GM12892 (cell line): ENCODE measurements at regions not wholly inside any gene's neighbourhood (a gene's known extent, or its start where the extent isn't known, plus 50 kb on each side); places are given as distances from the start of the nearest gene placed in this dataset.

Experiments
- DNase-seq: peaks from one replicate; pipeline ENCODE4 v3.0.0; 2011; ENCODE audit not compliant: insufficient read length
- FAIRE-seq: peaks from 2 replicates; lab custom pipeline; 2011; peaks lifted over from hg19 to GRCh38; lab: Jason Lieb, UNC
- POLR2A ChIP-seq: IDR thresholded peaks from 2 replicates; pipeline ENCODE4 v1.6.1; 2011; ENCODE audit warnings: low read depth, low read length, control low read depth
- POLR2AphosphoS5 ChIP-seq: IDR thresholded peaks from 2 replicates; pipeline ENCODE4 v1.6.1; 2011; ENCODE audit warnings: low read depth, low read length, control low read depth
- TAF1 ChIP-seq: IDR thresholded peaks from 2 replicates; pipeline ENCODE4 v1.6.1; 2011; ENCODE audit warnings: low read depth, mild to moderate bottlenecking, control low read depth, low read length, borderline replicate concordance

DNA sequence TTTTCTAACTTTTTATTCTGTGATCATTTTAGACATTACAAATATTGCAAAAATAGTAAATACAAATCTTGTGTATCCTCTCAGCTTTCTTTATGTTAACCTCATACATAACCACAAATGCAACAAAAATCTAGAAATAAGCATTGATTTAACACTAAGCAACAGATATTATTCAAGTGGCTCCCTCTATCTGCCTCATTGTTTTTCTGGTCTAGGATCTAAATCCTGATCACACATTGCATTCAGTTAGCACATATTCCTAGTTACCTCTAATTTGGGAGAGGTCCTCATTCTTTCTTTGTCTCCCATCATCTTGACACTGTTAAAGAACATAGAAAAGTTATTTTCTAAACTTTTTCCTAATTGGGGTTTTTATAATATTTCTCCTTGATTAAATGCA is 1126.0 kb downstream of the ROBO2 start:
- FAIRE-seq (no peak), DNase-seq (no peak)
- no peak for TF ChIP-seq TAF1
- no peak for TF ChIP-seq POLR2AphosphoS5
- no peak for TF ChIP-seq POLR2A

- no peak for FAIRE-seq
- DNase-seq = no peak
- TF ChIP-seq POLR2AphosphoS5 (no peak), POLR2A (no peak), TAF1 (no peak)
Observed at GRCh38 chr3:78174821-78175220, 1134.9 kb downstream of the ROBO2 start.

- FAIRE-seq = no peak
- TF ChIP-seq POLR2AphosphoS5 (no peak), POLR2A (no peak), TAF1 (no peak)
- DNase-seq = no peak
Observed at GRCh38 chr3:78176869-78177268, 1137.0 kb downstream of the ROBO2 start.

- no peak for TF ChIP-seq TAF1
- DNase-seq (no peak), FAIRE-seq (no peak)
Observed at GRCh38 chr3:78177780-78178179, 1137.9 kb downstream of the ROBO2 start.

GRCh38 chr3:78178209-78178608 is 1138.3 kb downstream of the ROBO2 start:
- FAIRE-seq = no peak
- DNase-seq = no peak
- TF ChIP-seq POLR2AphosphoS5 = no peak
- no peak for TF ChIP-seq POLR2A
- TF ChIP-seq TAF1 = no peak

DNA sequence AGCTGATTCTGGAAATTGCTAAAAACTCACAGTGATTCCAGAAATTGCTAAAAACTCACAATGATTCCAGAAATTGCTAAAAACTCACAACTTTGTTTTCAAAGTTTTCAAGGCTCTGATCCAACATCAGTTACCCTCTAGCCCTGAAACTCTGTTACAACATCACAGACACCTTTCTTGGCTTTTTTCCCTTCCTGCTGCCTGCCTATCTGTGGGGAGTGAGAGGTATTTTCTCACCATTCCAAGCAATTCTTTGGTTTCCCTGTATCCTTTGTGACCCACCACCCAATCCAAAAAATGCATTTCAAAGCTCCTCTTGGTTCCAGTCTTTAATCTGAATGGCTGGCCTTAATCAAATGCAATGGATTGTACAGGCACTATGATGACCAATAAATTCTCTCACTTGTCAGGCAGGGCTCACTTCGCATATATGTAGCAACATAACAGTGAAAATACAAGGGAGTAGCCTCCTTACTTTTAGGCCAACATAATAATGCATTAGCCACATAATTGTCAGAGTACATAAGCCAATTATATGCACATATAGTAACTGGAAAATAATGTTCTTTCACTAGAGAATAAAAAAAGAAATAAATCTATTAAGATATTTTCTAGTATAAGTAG is 1139.0 kb downstream of the ROBO2 start:
- no peak for TF ChIP-seq POLR2AphosphoS5
- no peak for TF ChIP-seq POLR2A
- no peak for TF ChIP-seq TAF1
- FAIRE-seq (no peak), DNase-seq (no peak)

DNA sequence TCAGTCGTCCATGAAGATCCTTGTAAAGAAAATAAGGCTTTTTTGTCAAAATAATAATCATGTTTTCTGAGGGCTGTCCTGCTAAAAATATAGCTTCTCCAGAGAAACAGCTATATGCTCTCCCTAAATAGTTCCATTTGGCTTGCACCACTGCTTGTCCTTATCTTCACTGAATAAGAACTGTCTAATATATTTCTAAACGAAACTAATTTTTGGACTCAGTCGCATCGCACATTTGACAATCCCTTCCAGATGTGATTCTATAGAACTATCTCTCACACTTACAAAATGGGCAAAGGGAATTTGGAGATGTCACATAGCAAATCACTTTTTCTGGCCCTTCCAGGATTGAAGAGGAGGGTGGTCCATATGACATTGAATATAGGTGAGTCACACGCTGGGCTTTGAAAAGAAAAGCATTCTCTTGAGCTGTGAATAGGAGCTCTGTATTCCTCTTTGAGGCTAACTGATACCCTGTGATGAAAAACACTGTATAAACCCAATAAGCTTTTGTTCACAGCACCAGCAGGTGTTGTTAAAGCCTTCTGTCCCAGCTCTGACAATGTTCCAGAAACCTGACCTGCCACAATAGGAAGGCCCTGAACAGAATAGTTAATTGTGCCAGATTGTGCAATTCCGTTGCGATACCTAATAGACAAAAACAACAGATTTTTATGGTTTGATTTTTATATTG is 1144.2 kb downstream of the ROBO2 start:
- FAIRE-seq (no peak), DNase-seq (no peak)
- TF ChIP-seq POLR2AphosphoS5 (no peak), TAF1 (no peak), POLR2A (no peak)

GRCh38 chr3:78186404-78186803 is 1146.5 kb downstream of the ROBO2 start:
- TF ChIP-seq TAF1 = no peak
- no peak for TF ChIP-seq POLR2AphosphoS5
- no peak for TF ChIP-seq POLR2A
- DNase-seq (no peak), FAIRE-seq (no peak)

DNA sequence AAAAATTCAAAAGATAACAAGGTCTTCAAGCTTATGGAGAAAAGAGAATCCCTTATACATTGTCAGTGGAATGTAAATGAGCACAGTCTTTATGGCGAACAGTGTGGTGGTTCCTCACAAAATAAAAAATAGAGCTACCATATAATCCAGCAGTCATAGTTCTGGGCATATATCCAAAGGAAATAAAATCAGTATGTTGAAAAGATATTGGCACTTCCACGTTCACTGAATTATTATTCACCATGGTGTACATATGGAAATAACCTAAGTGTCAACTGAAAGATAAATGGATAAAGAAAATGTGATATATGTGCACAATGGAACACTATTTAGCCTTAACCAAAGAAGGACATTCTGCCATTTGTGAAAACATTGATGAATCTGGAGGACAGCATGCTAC is 1161.2 kb downstream of the ROBO2 start:
- FAIRE-seq = no peak

DNA sequence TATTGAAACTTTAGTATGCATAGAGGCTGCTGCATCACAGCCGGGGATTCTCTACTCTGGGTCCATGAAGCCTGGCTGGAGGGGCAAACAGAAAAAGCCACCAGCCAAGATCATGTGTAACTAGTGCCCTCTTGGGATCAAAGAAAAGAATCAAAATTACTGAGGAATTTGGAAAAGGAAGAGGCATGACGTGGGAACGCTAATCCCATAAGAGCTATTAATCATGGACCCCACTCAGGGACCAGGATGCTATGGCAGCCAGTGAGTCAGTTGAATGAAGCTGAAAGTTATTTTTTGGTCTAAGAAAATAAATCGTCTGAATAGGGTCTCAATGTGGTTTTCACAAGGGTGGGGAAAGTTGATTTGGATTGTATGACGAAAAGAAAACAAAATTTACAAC is 1165.1 kb downstream of the ROBO2 start:
- TF ChIP-seq POLR2A (no peak), POLR2AphosphoS5 (no peak)
- DNase-seq = no peak

More for the DNA sequence above, 1161.2 kb downstream of the ROBO2 start:
- no peak for TF ChIP-seq TAF1
- no peak for TF ChIP-seq POLR2A
- TF ChIP-seq POLR2AphosphoS5 = no peak
- no peak for DNase-seq

GRCh38 chr3:78221300-78221699 is 1181.4 kb downstream of the ROBO2 start:
- DNase-seq = no peak
- FAIRE-seq = no peak
- TF ChIP-seq TAF1 (no peak), POLR2AphosphoS5 (no peak), POLR2A (no peak)

More for the DNA sequence above, 1165.1 kb downstream of the ROBO2 start:
- no peak for FAIRE-seq

DNA sequence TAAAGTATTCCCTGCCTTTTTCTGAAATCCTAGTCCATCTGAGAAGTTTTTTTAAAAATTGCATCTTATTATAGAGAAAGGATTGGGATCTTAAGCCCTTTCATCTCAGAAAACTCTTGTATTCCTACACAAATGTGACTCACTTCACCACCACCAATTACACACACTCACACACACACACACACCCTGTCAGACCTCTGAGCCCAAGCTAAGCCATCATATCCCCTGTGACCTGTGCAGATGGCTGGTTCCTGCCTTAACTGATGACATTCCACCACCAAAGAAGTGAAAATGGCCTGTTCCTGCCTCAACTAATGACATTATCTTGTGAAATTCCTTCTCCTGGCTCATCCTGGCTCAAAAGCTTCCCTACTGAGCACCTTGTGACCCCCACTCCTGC is 1181.9 kb downstream of the ROBO2 start:
- DNase-seq (no peak), FAIRE-seq (no peak)
- TF ChIP-seq POLR2AphosphoS5 = no peak
- TF ChIP-seq TAF1 = no peak
- no peak for TF ChIP-seq POLR2A
